WTC11 (cell line): ENCODE measurements at regions not wholly inside any gene's neighbourhood (a gene's known extent, or its start where the extent isn't known, plus 50 kb on each side); places are given as distances from the start of the nearest gene placed in this dataset. TPM values are rescaled to one million over a fixed set of nuclear protein-coding genes. Genes with fewer than 3 reads are reported as not detected.

Experiments
- ATAC-seq: fragments of 200-7000 bp; cut with Tn5 transposase; 2 replicates; pipeline ENCODE4 v1.10.0; 2021; ENCODE audit warnings: mild to moderate bottlenecking, moderate library complexity
- CTCF ChIA-PET: fragments of 300-600 bp; sonication (Branson Sonifier 250); formaldehyde crosslinking; loops from one replicate; lab custom pipeline; 2021; ENCODE audit warnings: antibody characterized with exemption; lab: Charles Lee
- POLR2A ChIA-PET: fragments of 350-600 bp; sonication (Branson Sonifier 250); formaldehyde crosslinking; loops from one replicate; lab custom pipeline; 2021; ENCODE audit warnings: antibody characterized with exemption; lab: Charles Lee
- DNase-seq: peaks from one replicate; pipeline ENCODE4 v3.0.0; 2021; ENCODE audit warnings: low spot score
- H3K27ac Mint-ChIP-seq: 2 replicates; pipeline ENCODE4 v1.8.0; 2021; ENCODE audit warnings: mixed read lengths
- H3K27me3 Mint-ChIP-seq: 2 replicates; pipeline ENCODE4 v1.8.0; 2021; ENCODE audit warnings: low read depth, mild to moderate bottlenecking, moderate library complexity, mixed read lengths
- H3K36me3 Mint-ChIP-seq: 2 replicates; pipeline ENCODE4 v1.8.0; 2021; ENCODE audit warnings: mixed read lengths
- H3K4me1 Mint-ChIP-seq: 2 replicates; pipeline ENCODE4 v1.8.0; 2022; ENCODE audit warnings: mixed read lengths
- H3K4me3 Mint-ChIP-seq: 2 replicates; pipeline ENCODE4 v1.8.0; 2021; ENCODE audit warnings: mild to moderate bottlenecking, moderate library complexity, mixed read lengths
- H3K9me3 Mint-ChIP-seq: 2 replicates; pipeline ENCODE4 v1.8.0; 2021; ENCODE audit warnings: mixed read lengths
- ATF1 ChIP-seq: sonication (generic); formaldehyde crosslinking; IDR thresholded peaks from 2 replicates; pipeline ENCODE4 v1.8.1; 2023; ENCODE audit warnings: mild to moderate bottlenecking, moderate library complexity, missing genetic modification reagents
- CREB1 ChIP-seq: sonication (generic); formaldehyde crosslinking; IDR thresholded peaks from 2 replicates; pipeline ENCODE4 v1.8.0; 2023; ENCODE audit warnings: mild to moderate bottlenecking, missing genetic modification reagents
- CREM ChIP-seq: sonication (generic); formaldehyde crosslinking; IDR thresholded peaks from 2 replicates; pipeline ENCODE4 v1.8.1; 2022; ENCODE audit warnings: mild to moderate bottlenecking, missing genetic modification reagents, moderate library complexity
- ERG ChIP-seq: fragments of 250-450 bp; sonication (Bioruptor Pico); IDR thresholded peaks from 2 replicates; pipeline ENCODE4 v1.8.0; 2021; ENCODE audit warnings: mild to moderate bottlenecking
- IRF1 ChIP-seq: sonication (generic); formaldehyde crosslinking; IDR thresholded peaks from 2 replicates; pipeline ENCODE4 v1.8.0; 2023; ENCODE audit warnings: missing genetic modification reagents
- JAZF1 ChIP-seq: fragments of 250-450 bp; sonication (Bioruptor Pico); IDR thresholded peaks from 2 replicates; pipeline ENCODE4 v1.9.0; 2021; ENCODE audit warnings: moderate library complexity, mild to moderate bottlenecking, inconsistent platforms
- MXD4 ChIP-seq: fragments of 250-450 bp; sonication (Bioruptor Pico); IDR thresholded peaks from 2 replicates; pipeline ENCODE4 v1.8.0; 2021; ENCODE audit warnings: mild to moderate bottlenecking, moderate library complexity, borderline replicate concordance
- PRRX2 ChIP-seq: fragments of 250-450 bp; sonication (Bioruptor Pico); IDR thresholded peaks from 2 replicates; pipeline ENCODE4 v1.8.0; 2021; ENCODE audit warnings: mild to moderate bottlenecking
- RORB ChIP-seq: fragments of 250-450 bp; sonication (Bioruptor Pico); IDR thresholded peaks from 2 replicates; pipeline ENCODE4 v1.9.0; 2021; ENCODE audit warnings: mild to moderate bottlenecking
- TEAD4 ChIP-seq: sonication (generic); formaldehyde crosslinking; IDR thresholded peaks from 2 replicates; pipeline ENCODE4 v1.8.0; 2022; ENCODE audit warnings: mild to moderate bottlenecking, missing genetic modification reagents
- microRNA-seq: library from miRNA; unstranded; fragments of <30 nt; microRNA quantifications from one replicate; pipeline ENCODE4 v1.2.0, GENCODE V29; 2022; ENCODE audit warnings: borderline number of aligned reads
- TF ChIP-seq, protein P1 (sequence below): sonication (generic); formaldehyde crosslinking; IDR thresholded peaks from 2 replicates; pipeline ENCODE4 v1.8.1; 2022; ENCODE audit warnings: low read depth, mild to moderate bottlenecking, moderate library complexity, missing genetic modification reagents, borderline replicate concordance
- TF ChIP-seq, protein P2 (sequence below): sonication (generic); formaldehyde crosslinking; IDR thresholded peaks from 2 replicates; pipeline ENCODE4 v1.8.0; 2022; ENCODE audit warnings: mild to moderate bottlenecking, missing genetic modification reagents
- TF ChIP-seq, protein P3 (sequence below): fragments of 250-450 bp; sonication (Bioruptor Pico); conservative IDR thresholded peaks from 2 replicates; pipeline ENCODE4 v1.9.0; 2021; ENCODE audit warnings: mild to moderate bottlenecking
- TF ChIP-seq, protein P4 (sequence below): fragments of 250-450 bp; sonication (Bioruptor Pico); IDR thresholded peaks from 2 replicates; pipeline ENCODE4 v1.9.0; 2021; ENCODE audit warnings: mild to moderate bottlenecking

GRCh38 chr12:98464190-98464589 is 51.2 kb upstream of the TMPO start:
- TF ChIP-seq, protein P1, sequence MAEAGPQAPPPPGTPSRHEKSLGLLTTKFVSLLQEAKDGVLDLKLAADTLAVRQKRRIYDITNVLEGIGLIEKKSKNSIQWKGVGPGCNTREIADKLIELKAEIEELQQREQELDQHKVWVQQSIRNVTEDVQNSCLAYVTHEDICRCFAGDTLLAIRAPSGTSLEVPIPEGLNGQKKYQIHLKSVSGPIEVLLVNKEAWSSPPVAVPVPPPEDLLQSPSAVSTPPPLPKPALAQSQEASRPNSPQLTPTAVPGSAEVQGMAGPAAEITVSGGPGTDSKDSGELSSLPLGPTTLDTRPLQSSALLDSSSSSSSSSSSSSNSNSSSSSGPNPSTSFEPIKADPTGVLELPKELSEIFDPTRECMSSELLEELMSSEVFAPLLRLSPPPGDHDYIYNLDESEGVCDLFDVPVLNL (CRISPR knock-in tag) = no peak
- CTCF ChIA-PET = interaction anchor here (0.6 kb wide), 1 partner anchor 46 kb away, joined by 3 read pairs; no protein-coding TSS in a partner anchor
- Mint-ChIP-seq H3K9me3 (no peaks in the 10 kb centered on the region), H3K4me1 (no peaks in the 10 kb centered on the region), H3K27ac (no peak overlapping the region), H3K4me3 (no peak overlapping the region), H3K27me3 (no peaks in the 10 kb centered on the region), H3K36me3 (no peaks in the 10 kb centered on the region)
- ATAC-seq = no peak
- no peak for DNase-seq
- POLR2A ChIA-PET = interaction anchor here (0.6 kb wide), 1 partner anchor 30 kb away, joined by 10 read pairs; no protein-coding TSS in a partner anchor

DNA sequence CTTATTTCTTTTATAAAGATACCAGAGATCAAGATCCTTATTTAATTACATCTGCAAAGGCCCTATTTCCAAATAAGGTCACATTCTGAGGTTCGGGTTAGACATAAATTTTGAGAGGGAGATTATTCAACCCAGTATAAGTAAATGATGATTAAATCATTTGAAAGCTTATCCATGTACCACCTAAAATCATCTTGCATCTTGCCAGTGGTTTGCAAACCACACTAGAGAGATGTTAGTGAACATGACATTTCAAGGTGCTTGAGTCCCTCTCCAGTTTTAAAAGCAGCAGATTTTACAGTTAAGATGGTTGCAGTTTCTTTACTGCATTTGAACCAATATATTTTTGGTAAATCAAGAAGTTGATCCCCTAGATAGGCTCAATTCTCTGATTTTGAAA is 49.9 kb upstream of the TMPO start:
- H3K4me1 Mint-ChIP-seq = no peaks in the 10 kb centered on the region
- H3K36me3 Mint-ChIP-seq = no peaks in the 10 kb centered on the region
- DNase-seq (no peak), ATAC-seq (no peak)
- POLR2A ChIA-PET = no interaction called here
- CTCF ChIA-PET = no interaction called here
- H3K27ac Mint-ChIP-seq = no peak overlapping the region
- no peak for TF ChIP-seq TEAD4 (CRISPR knock-in tag)
- no peak for TF ChIP-seq CREM (CRISPR knock-in tag)
- TF ChIP-seq RORB (CRISPR knock-in tag) = no peak
- TF ChIP-seq PRRX2 = no peak
- TF ChIP-seq, protein P2, sequence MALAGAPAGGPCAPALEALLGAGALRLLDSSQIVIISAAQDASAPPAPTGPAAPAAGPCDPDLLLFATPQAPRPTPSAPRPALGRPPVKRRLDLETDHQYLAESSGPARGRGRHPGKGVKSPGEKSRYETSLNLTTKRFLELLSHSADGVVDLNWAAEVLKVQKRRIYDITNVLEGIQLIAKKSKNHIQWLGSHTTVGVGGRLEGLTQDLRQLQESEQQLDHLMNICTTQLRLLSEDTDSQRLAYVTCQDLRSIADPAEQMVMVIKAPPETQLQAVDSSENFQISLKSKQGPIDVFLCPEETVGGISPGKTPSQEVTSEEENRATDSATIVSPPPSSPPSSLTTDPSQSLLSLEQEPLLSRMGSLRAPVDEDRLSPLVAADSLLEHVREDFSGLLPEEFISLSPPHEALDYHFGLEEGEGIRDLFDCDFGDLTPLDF (CRISPR knock-in tag) = no peak
- TF ChIP-seq MXD4 (CRISPR knock-in tag) = no peak
- TF ChIP-seq, protein P3, sequence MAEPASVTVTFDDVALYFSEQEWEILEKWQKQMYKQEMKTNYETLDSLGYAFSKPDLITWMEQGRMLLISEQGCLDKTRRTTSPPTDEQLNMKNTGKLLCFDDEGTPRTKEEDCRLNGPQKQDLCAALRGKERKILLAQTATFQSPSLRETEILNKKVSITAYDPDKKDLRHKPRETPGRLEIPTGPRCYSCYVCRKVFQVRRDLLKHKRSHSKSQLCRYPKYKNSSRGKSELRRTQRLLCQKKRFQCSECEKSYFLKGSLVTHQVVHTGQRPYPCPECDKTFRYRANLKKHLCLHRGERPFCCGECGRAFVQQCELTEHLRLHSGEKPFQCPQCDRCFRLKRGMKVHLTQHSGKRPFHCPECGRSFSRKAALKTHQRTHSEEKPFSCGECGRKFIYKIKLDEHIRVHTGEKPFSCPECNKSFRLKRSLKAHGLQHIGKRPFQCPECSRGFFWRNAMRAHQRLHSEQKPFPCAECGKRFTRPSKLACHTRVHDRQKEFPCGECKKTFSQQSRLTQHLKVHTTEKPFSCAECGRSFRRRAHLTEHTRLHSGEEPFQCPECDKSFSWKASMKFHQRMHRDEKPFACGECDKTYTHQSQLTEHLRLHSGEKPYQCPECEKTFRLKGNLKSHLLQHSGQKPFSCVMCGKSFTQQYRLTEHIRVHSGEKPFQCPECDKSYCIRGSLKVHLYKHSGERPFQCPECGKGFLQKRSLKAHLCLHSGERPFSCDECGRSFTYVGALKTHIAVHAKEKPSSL = no peak
- TF ChIP-seq JAZF1 (CRISPR knock-in tag) = no peak
- TF ChIP-seq CREB1 (CRISPR knock-in tag) = no peak
- no peak for TF ChIP-seq ERG (CRISPR knock-in tag)
- TF ChIP-seq IRF1 (CRISPR knock-in tag) = no peak
- no peak for TF ChIP-seq ATF1
- TF ChIP-seq, protein P4, sequence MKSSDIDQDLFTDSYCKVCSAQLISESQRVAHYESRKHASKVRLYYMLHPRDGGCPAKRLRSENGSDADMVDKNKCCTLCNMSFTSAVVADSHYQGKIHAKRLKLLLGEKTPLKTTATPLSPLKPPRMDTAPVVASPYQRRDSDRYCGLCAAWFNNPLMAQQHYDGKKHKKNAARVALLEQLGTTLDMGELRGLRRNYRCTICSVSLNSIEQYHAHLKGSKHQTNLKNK = no peak
- TF ChIP-seq, all 79 proteins: peak for 0
- H3K27me3 Mint-ChIP-seq = no peaks in the 10 kb centered on the region
- H3K9me3 Mint-ChIP-seq = no peaks in the 10 kb centered on the region
- no peak overlapping the region for H3K4me3 Mint-ChIP-seq

Small RNA genes lying in the stretch of these regions (microRNA-seq; reads per million reads assigned to microRNA genes)
- gene MIR4303 = not detected
- not detected for gene MIR4495
